Activated CD8-positive, alpha-beta T cell treated with anti-CD3 and anti-CD28 coated beads for 36 hours (primary cell): ENCODE measurements at regions not wholly inside any gene's neighbourhood (a gene's known extent, or its start where the extent isn't known, plus 50 kb on each side); places are given as distances from the start of the nearest gene placed in this dataset.
"Not testable (repeated sequence)": the region's sequence is repeated elsewhere in the genome, so short reads cannot be mapped to it uniquely, and the experiment has no call there.

ENCODE experiments used
- ATAC-seq: fragments of 200-7000 bp; cut with Tn5 transposase; one replicate; pipeline ENCODE4 v1.10.0; 2021; ENCODE audit warnings: mild to moderate bottlenecking, moderate library complexity
- CTCF ChIA-PET: fragments of 350-600 bp; sonication (Branson Sonifier 250); formaldehyde crosslinking; loops from one replicate; lab custom pipeline; 2021; ENCODE audit warnings: antibody characterized with exemption; lab: Charles Lee
- POLR2A ChIA-PET: fragments of 350-600 bp; sonication (Branson Sonifier 250); formaldehyde crosslinking; loops from one replicate; lab custom pipeline; 2021; ENCODE audit warnings: antibody characterized with exemption; lab: Charles Lee
- DNase-seq: peaks from one replicate; pipeline ENCODE4 v3.0.0-alpha.2; 2020
- H3K27ac Mint-ChIP-seq: one replicate; pipeline ENCODE4 v1.8.0; 2021; ENCODE audit warnings: mild to moderate bottlenecking, mixed read lengths
- H3K27me3 Mint-ChIP-seq: one replicate; pipeline ENCODE4 v1.8.0; 2021; ENCODE audit warnings: mixed read lengths
- H3K36me3 Mint-ChIP-seq: one replicate; pipeline ENCODE4 v1.8.0; 2021; ENCODE audit warnings: low read depth, mixed read lengths
- H3K4me1 Mint-ChIP-seq: one replicate; pipeline ENCODE4 v1.8.0; 2021; ENCODE audit warnings: low read depth, mixed read lengths
- H3K4me3 Mint-ChIP-seq: one replicate; pipeline ENCODE4 v1.8.0; 2021; ENCODE audit warnings: mild to moderate bottlenecking, moderate library complexity, mixed read lengths
- H3K9me3 Mint-ChIP-seq: one replicate; pipeline ENCODE4 v1.8.0; 2021; ENCODE audit warnings: mixed read lengths
- intact Hi-C: fragments of 100-400 bp; cut with micrococcal nuclease; formaldehyde crosslinking; loops from one replicate; pipeline ENCODE4 v1.10.0; 2022
- TF ChIP-seq, protein P1 (sequence below): fragments of 200-600 bp; IDR thresholded peaks from one replicate; pipeline ENCODE4 v1.8.0; 2022; ENCODE audit warnings: antibody characterized with exemption, mild to moderate bottlenecking

- TF ChIP-seq, protein P1, sequence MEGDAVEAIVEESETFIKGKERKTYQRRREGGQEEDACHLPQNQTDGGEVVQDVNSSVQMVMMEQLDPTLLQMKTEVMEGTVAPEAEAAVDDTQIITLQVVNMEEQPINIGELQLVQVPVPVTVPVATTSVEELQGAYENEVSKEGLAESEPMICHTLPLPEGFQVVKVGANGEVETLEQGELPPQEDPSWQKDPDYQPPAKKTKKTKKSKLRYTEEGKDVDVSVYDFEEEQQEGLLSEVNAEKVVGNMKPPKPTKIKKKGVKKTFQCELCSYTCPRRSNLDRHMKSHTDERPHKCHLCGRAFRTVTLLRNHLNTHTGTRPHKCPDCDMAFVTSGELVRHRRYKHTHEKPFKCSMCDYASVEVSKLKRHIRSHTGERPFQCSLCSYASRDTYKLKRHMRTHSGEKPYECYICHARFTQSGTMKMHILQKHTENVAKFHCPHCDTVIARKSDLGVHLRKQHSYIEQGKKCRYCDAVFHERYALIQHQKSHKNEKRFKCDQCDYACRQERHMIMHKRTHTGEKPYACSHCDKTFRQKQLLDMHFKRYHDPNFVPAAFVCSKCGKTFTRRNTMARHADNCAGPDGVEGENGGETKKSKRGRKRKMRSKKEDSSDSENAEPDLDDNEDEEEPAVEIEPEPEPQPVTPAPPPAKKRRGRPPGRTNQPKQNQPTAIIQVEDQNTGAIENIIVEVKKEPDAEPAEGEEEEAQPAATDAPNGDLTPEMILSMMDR = no peak
- H3K36me3 Mint-ChIP-seq = peaks cover 2% of the 10 kb centered on the region
- no peaks in the 10 kb centered on the region for H3K4me1 Mint-ChIP-seq
- H3K9me3 Mint-ChIP-seq = peaks cover 19% of the 10 kb centered on the region
- ATAC-seq (no peak), DNase-seq (no peak)
- peaks cover 6% of the 10 kb centered on the region for H3K27me3 Mint-ChIP-seq
- intact Hi-C loops = no loop called here
- H3K4me3 Mint-ChIP-seq = no peak overlapping the region
- no peak overlapping the region for H3K27ac Mint-ChIP-seq
- ChIA-PET CTCF (no interaction called here), POLR2A (interaction anchor here (1.2 kb wide), 1 partner anchor 12 kb away, joined by 3 read pairs; no protein-coding TSS in a partner anchor)
These were observed 62.9 kb upstream of the LHX5 start for GRCh38 chr12:113534555-113534954.

- ChIA-PET POLR2A (interaction anchor here (1.2 kb wide), 1 partner anchor 11 kb away, joined by 3 read pairs; no protein-coding TSS in a partner anchor), CTCF (no interaction called here)
- Mint-ChIP-seq H3K27me3 (peaks cover 6% of the 10 kb centered on the region), H3K4me3 (no peak overlapping the region), H3K27ac (no peak overlapping the region), H3K36me3 (peaks cover 2% of the 10 kb centered on the region), H3K4me1 (no peaks in the 10 kb centered on the region), H3K9me3 (peaks cover 17% of the 10 kb centered on the region)
- ATAC-seq (no peak), DNase-seq (no peak)
- TF ChIP-seq, protein P1 = no peak
- intact Hi-C loops = no loop called here
These were observed 62.2 kb upstream of the LHX5 start for GRCh38 chr12:113533842-113534375.

GRCh38 chr12:113532292-113532691, 60.6 kb upstream of the LHX5 start:
- ChIA-PET POLR2A (no interaction called here), CTCF (no interaction called here)
- Mint-ChIP-seq H3K4me3 (no peak overlapping the region), H3K4me1 (no peaks in the 10 kb centered on the region), H3K27ac (no peak overlapping the region), H3K27me3 (peaks cover 13% of the 10 kb centered on the region), H3K9me3 (peaks cover 5% of the 10 kb centered on the region), H3K36me3 (no peaks in the 10 kb centered on the region)
- TF ChIP-seq, protein P1 = no peak
- ATAC-seq (no peak), DNase-seq (no peak)
- intact Hi-C loops = no loop called here

- H3K27me3 Mint-ChIP-seq = peaks cover 16% of the 10 kb centered on the region
- H3K4me1 Mint-ChIP-seq, H3K4me3 Mint-ChIP-seq, ATAC-seq, H3K9me3 Mint-ChIP-seq, H3K36me3 Mint-ChIP-seq, CTCF ChIA-PET, POLR2A ChIA-PET, intact Hi-C loops, DNase-seq, H3K27ac Mint-ChIP-seq: not testable (repeated sequence)
These were observed 59.4 kb upstream of the LHX5 start for GRCh38 chr12:113531073-113531472.

DNA sequence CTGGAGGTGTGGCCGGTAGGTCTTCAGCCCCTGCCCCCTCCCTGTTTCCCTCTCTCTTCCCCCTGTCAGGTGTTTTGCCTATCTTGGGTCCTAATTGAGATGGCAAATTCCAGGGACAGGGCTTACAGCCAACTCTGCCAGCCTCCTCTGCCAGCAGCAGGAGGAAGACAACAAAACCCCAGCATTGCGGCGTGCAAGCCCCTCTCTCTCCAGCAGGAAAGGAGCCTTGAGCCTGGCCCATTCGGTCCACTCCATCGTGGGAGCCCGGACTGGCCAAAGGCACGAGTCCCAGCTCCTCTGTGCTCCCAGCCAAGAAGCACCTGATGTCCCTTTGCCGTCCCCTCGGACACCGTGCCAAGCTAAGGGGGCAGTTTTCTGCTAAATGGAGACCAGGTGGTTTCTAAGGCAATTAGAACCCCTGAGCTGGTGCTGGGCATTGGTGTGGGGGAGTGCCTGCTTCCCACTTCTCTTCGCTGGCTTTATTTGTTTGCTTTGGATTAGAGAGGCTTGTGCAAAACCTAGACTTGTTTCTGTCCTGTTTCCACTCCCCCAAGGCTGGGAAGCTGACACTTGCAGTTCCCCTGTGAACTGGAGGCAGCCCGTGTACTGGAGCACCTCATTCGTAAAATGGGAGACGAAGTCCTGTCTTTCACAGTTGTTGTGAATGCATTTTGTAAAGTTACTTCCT, 57.1 kb upstream of the LHX5 start:
- no peaks in the 10 kb centered on the region for H3K4me1 Mint-ChIP-seq
- no peak for ATAC-seq
- POLR2A ChIA-PET = no interaction called here

More for the DNA sequence above, 57.1 kb upstream of the LHX5 start:
- Mint-ChIP-seq H3K27me3 (peaks cover 19% of the 10 kb centered on the region), H3K9me3 (no peaks in the 10 kb centered on the region), H3K27ac (no peak overlapping the region), H3K4me3 (no peak overlapping the region), H3K36me3 (no peaks in the 10 kb centered on the region)
- TF ChIP-seq, protein P1 = no peak
- CTCF ChIA-PET = no interaction called here
- intact Hi-C loops = no loop called here
- DNase-seq = no peak
